ENCODE measurements at regions not wholly inside any gene's neighbourhood (a gene's known extent, or its start where the extent isn't known, plus 50 kb on each side); places are given as distances from the start of the nearest gene placed in this dataset.
A peak's percentile ranks its signal among the peaks of the same experiment; 100 is the strongest.

- Histone ChIP-seq H3K27me3 (ENCODE audit: insufficient read depth) (no peaks in the 10 kb centered on the region), H3K9me2 (ENCODE audit: insufficient read depth) (no peaks in the 10 kb centered on the region), H3K4me1 (ENCODE audit: insufficient read depth) (no peaks in the 10 kb centered on the region), H3K4me3 (no peak overlapping the region), H3K79me2 (replicated peaks; ENCODE audit: insufficient read depth) (no peaks in the 10 kb centered on the region), H3K27ac (ENCODE audit: low read depth) (no peak overlapping the region), H3K36me3 (ENCODE audit: insufficient read depth) (no peaks in the 10 kb centered on the region), H3F3A (replicated peaks; ENCODE audit: low read depth) (no peaks in the 10 kb centered on the region), H3K4me2 (no peak overlapping the region), H4K20me1 (replicated peaks; ENCODE audit: insufficient read depth) (no peaks in the 10 kb centered on the region), H2AFZ (no peak overlapping the region)
- ATAC-seq (no peak), DNase-seq (ENCODE audit: low spot score) (no peak)
- H3K9me3 Mint-ChIP-seq, result peaks cover 3% of the 10 kb centered on the region; the same call in 2 of the 3 replicates
- no peak for TF ChIP-seq NANOG (IDR thresholded peaks at IDR 0.05; ENCODE audit: borderline replicate concordance)
- peak; percentile 50 for TF ChIP-seq REST (IDR thresholded peaks at IDR 0.05; ENCODE audit: unreplicated experiment)
- H3K4me1 Mint-ChIP-seq, result peaks cover 5% of the 10 kb centered on the region; the same call in 2 of the 3 replicates
- 0 out of 3 replicates have a peak, but pooled peaks cover 3% of the 10 kb centered on the region for H3K36me3 Mint-ChIP-seq (ENCODE audit: low read depth)
- H3K27ac Mint-ChIP-seq, result no peak overlapping the region
- no peak overlapping the region for H3K4me3 Mint-ChIP-seq
- no peaks in the 10 kb centered on the region for H3K27me3 Mint-ChIP-seq (ENCODE audit: insufficient read depth, low read depth, poor library complexity)
Observed at GRCh38 chrX:43526878-43527277, 129.2 kb upstream of the MAOA start.

- no peak for TF ChIP-seq CREB1 (CRISPR knock-in tag; IDR thresholded peaks at IDR 0.05; ENCODE audit: low read depth)
- TF ChIP-seq ZNF114 (CRISPR knock-in tag; IDR thresholded peaks at IDR 0.05), result no peak
- TF ChIP-seq NANOG (IDR thresholded peaks at IDR 0.05; ENCODE audit: borderline replicate concordance), result no peak
- no peak for TF ChIP-seq CTCF (conservative IDR thresholded peaks at IDR 0.05; ENCODE audit: low read depth in 2 of 2)
- Histone ChIP-seq H3K36me3 (ENCODE audit: insufficient read depth) (no peaks in the 10 kb centered on the region), H3K9me2 (ENCODE audit: insufficient read depth) (no peaks in the 10 kb centered on the region), H3K27ac (ENCODE audit: low read depth) (no peak overlapping the region), H3F3A (replicated peaks; ENCODE audit: low read depth) (no peaks in the 10 kb centered on the region), H2AFZ (no peak overlapping the region), H4K20me1 (replicated peaks; ENCODE audit: insufficient read depth) (no peaks in the 10 kb centered on the region), H3K4me2 (no peak overlapping the region), H3K4me3 (no peak overlapping the region), H3K27me3 (ENCODE audit: insufficient read depth) (no peaks in the 10 kb centered on the region), H3K79me2 (replicated peaks; ENCODE audit: insufficient read depth) (no peaks in the 10 kb centered on the region), H3K4me1 (ENCODE audit: insufficient read depth) (no peaks in the 10 kb centered on the region)
- Mint-ChIP-seq H3K27me3 (ENCODE audit: insufficient read depth, low read depth, poor library complexity) (no peaks in the 10 kb centered on the region), H3K27ac (no peak overlapping the region), H3K4me3 (no peak overlapping the region), H3K9me3 (peaks cover 3% of the 10 kb centered on the region; the same call in 2 of the 3 replicates), H3K36me3 (ENCODE audit: low read depth) (0 out of 3 replicates have a peak, but pooled peaks cover 3% of the 10 kb centered on the region), H3K4me1 (peaks cover 2% of the 10 kb centered on the region; the same call in 2 of the 3 replicates)
- DNase-seq (ENCODE audit: low spot score) (no peak), ATAC-seq (no peak)
Observed at GRCh38 chrX:43527801-43528200, 128.3 kb upstream of the MAOA start.

Data from GM23338 (cell line).